ENCODE measurements at regions not wholly inside any gene's neighbourhood (a gene's known extent, or its start where the extent isn't known, plus 50 kb on each side); places are given as distances from the start of the nearest gene placed in this dataset.

- Mint-ChIP-seq H3K4me1 (no peaks in the 10 kb centered on the region), H3K4me3 (no peak overlapping the region), H3K9me3 (no peaks in the 10 kb centered on the region), H3K27ac (no peak overlapping the region), H3K27me3 (no peaks in the 10 kb centered on the region), H3K36me3 (ENCODE audit: low read depth) (no peaks in the 10 kb centered on the region)
- no peak for ATAC-seq (replicated peaks)
Observed at GRCh38 chr13:21799671-21800070, 128.8 kb downstream of the FGF9 start.

GRCh38 chr13:21800837-21801616, 130.2 kb downstream of the FGF9 start:
- no peaks in the 10 kb centered on the region for H3K9me3 Mint-ChIP-seq
- no peaks in the 10 kb centered on the region for H3K27me3 Mint-ChIP-seq
- ATAC-seq (replicated peaks) = peak; percentile 62
- no peak overlapping the region for H3K4me3 Mint-ChIP-seq
- H3K4me1 Mint-ChIP-seq = no peaks in the 10 kb centered on the region
- H3K27ac Mint-ChIP-seq = no peak overlapping the region
- H3K36me3 Mint-ChIP-seq (ENCODE audit: low read depth) = no peaks in the 10 kb centered on the region

GRCh38 chr13:21805733-21806132, 134.9 kb downstream of the FGF9 start:
- Mint-ChIP-seq H3K4me1 (no peaks in the 10 kb centered on the region), H3K36me3 (ENCODE audit: low read depth) (no peaks in the 10 kb centered on the region), H3K4me3 (no peak overlapping the region), H3K9me3 (no peaks in the 10 kb centered on the region), H3K27me3 (peaks cover 8% of the 10 kb centered on the region), H3K27ac (no peak overlapping the region)
- no peak for ATAC-seq (replicated peaks)

- H3K4me3 Mint-ChIP-seq = no peak overlapping the region
- ATAC-seq (replicated peaks) = no peak
- no peaks in the 10 kb centered on the region for H3K9me3 Mint-ChIP-seq
- H3K36me3 Mint-ChIP-seq (ENCODE audit: low read depth) = no peaks in the 10 kb centered on the region
- no peaks in the 10 kb centered on the region for H3K4me1 Mint-ChIP-seq
- peaks cover 14% of the 10 kb centered on the region for H3K27me3 Mint-ChIP-seq
- H3K27ac Mint-ChIP-seq = no peak overlapping the region
Observed at GRCh38 chr13:21812192-21812626, 141.3 kb downstream of the FGF9 start.

GRCh38 chr13:21813110-21813509, 142.2 kb downstream of the FGF9 start:
- Mint-ChIP-seq H3K27me3 (peaks cover 14% of the 10 kb centered on the region), H3K4me1 (no peaks in the 10 kb centered on the region), H3K9me3 (no peaks in the 10 kb centered on the region), H3K4me3 (no peak overlapping the region), H3K27ac (no peak overlapping the region), H3K36me3 (ENCODE audit: low read depth) (no peaks in the 10 kb centered on the region)
- no peak for ATAC-seq (replicated peaks)

- no peaks in the 10 kb centered on the region for H3K4me1 Mint-ChIP-seq
- ATAC-seq (replicated peaks) = no peak
- H3K9me3 Mint-ChIP-seq = no peaks in the 10 kb centered on the region
- H3K4me3 Mint-ChIP-seq = no peak overlapping the region
- no peak overlapping the region for H3K27ac Mint-ChIP-seq
- H3K36me3 Mint-ChIP-seq (ENCODE audit: low read depth) = no peaks in the 10 kb centered on the region
- H3K27me3 Mint-ChIP-seq = peaks cover 14% of the 10 kb centered on the region
Observed at GRCh38 chr13:21813844-21814243, 143.0 kb downstream of the FGF9 start.

- Mint-ChIP-seq H3K36me3 (ENCODE audit: low read depth) (no peaks in the 10 kb centered on the region), H3K27me3 (peaks cover 14% of the 10 kb centered on the region), H3K9me3 (no peaks in the 10 kb centered on the region), H3K27ac (no peak overlapping the region), H3K4me1 (no peaks in the 10 kb centered on the region), H3K4me3 (no peak overlapping the region)
- no peak for ATAC-seq (replicated peaks)
Observed at GRCh38 chr13:21814604-21815003, 143.7 kb downstream of the FGF9 start.

- Mint-ChIP-seq H3K4me3 (no peak overlapping the region), H3K36me3 (ENCODE audit: low read depth) (no peaks in the 10 kb centered on the region)
Observed at GRCh38 chr13:21817878-21818277, 147.0 kb downstream of the FGF9 start.

GRCh38 chr13:21822029-21822428, 151.2 kb downstream of the FGF9 start:
- no peak for ATAC-seq (replicated peaks)
- Mint-ChIP-seq H3K4me1 (no peaks in the 10 kb centered on the region), H3K27ac (no peak overlapping the region), H3K4me3 (no peak overlapping the region), H3K9me3 (no peaks in the 10 kb centered on the region), H3K36me3 (ENCODE audit: low read depth) (no peaks in the 10 kb centered on the region), H3K27me3 (no peaks in the 10 kb centered on the region)

More at GRCh38 chr13:21817878-21818277, 147.0 kb downstream of the FGF9 start:
- no peak for ATAC-seq (replicated peaks)
- Mint-ChIP-seq H3K4me1 (no peaks in the 10 kb centered on the region), H3K9me3 (no peaks in the 10 kb centered on the region), H3K27ac (no peak overlapping the region), H3K27me3 (peaks cover 4% of the 10 kb centered on the region)

GRCh38 chr13:21823416-21823815, 152.5 kb downstream of the FGF9 start:
- H3K36me3 Mint-ChIP-seq (ENCODE audit: low read depth) = no peaks in the 10 kb centered on the region
- H3K9me3 Mint-ChIP-seq = no peaks in the 10 kb centered on the region
- H3K27ac Mint-ChIP-seq = no peak overlapping the region
- no peaks in the 10 kb centered on the region for H3K27me3 Mint-ChIP-seq
- ATAC-seq (replicated peaks) = no peak
- H3K4me1 Mint-ChIP-seq = no peaks in the 10 kb centered on the region
- H3K4me3 Mint-ChIP-seq = no peak overlapping the region

- no peaks in the 10 kb centered on the region for H3K9me3 Mint-ChIP-seq
- no peaks in the 10 kb centered on the region for H3K4me1 Mint-ChIP-seq
- H3K36me3 Mint-ChIP-seq (ENCODE audit: low read depth) = no peaks in the 10 kb centered on the region
- no peaks in the 10 kb centered on the region for H3K27me3 Mint-ChIP-seq
- H3K27ac Mint-ChIP-seq = no peak overlapping the region
- no peak overlapping the region for H3K4me3 Mint-ChIP-seq
- ATAC-seq (replicated peaks) = no peak
Observed at GRCh38 chr13:21823949-21824348, 153.1 kb downstream of the FGF9 start.

GRCh38 chr13:21825186-21825585, 154.3 kb downstream of the FGF9 start:
- ATAC-seq (replicated peaks) = no peak
- Mint-ChIP-seq H3K27ac (no peak overlapping the region), H3K4me1 (no peaks in the 10 kb centered on the region), H3K36me3 (ENCODE audit: low read depth) (no peaks in the 10 kb centered on the region), H3K9me3 (no peaks in the 10 kb centered on the region), H3K27me3 (peaks cover 3% of the 10 kb centered on the region), H3K4me3 (no peak overlapping the region)

- Mint-ChIP-seq H3K4me1 (no peaks in the 10 kb centered on the region), H3K27me3 (peaks cover 3% of the 10 kb centered on the region), H3K4me3 (no peak overlapping the region), H3K36me3 (ENCODE audit: low read depth) (no peaks in the 10 kb centered on the region), H3K27ac (no peak overlapping the region), H3K9me3 (no peaks in the 10 kb centered on the region)
- no peak for ATAC-seq (replicated peaks)
Observed at GRCh38 chr13:21825801-21826200, 154.9 kb downstream of the FGF9 start.

GRCh38 chr13:21826214-21827015, 155.5 kb downstream of the FGF9 start:
- Mint-ChIP-seq H3K4me3 (no peak overlapping the region), H3K9me3 (no peaks in the 10 kb centered on the region), H3K36me3 (ENCODE audit: low read depth) (no peaks in the 10 kb centered on the region), H3K4me1 (no peaks in the 10 kb centered on the region), H3K27me3 (peaks cover 3% of the 10 kb centered on the region), H3K27ac (no peak overlapping the region)
- ATAC-seq (replicated peaks) = no peak
